ENCODE measurements at regions not wholly inside any gene's neighbourhood (a gene's known extent, or its start where the extent isn't known, plus 50 kb on each side); places are given as distances from the start of the nearest gene placed in this dataset.
A peak's percentile ranks its signal among the peaks of the same experiment; 100 is the strongest.

DNA sequence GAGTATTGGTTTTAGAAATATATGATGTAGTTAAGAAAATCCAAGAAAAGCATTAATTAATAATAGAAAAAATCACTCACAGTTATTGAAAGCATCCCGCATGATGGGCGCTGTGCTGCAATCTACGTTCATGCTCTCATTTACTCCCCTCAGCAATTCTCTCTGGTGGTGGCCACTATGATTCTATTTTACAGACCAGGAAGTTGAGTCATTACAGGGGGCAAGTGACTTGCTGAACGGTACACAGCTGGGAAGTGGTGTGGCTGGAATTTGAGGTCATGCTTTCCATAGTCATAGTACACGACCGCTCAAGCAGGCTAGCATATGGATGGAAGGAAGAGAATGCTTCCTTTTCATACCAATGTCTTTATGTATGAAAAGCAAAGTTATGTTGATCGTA, 117.4 kb downstream of the TES start:
- no peak overlapping the region for H3K27ac ChIP-seq (ENCODE audit: low read depth in 1 of 2, low read length in 1 of 2)

DNA sequence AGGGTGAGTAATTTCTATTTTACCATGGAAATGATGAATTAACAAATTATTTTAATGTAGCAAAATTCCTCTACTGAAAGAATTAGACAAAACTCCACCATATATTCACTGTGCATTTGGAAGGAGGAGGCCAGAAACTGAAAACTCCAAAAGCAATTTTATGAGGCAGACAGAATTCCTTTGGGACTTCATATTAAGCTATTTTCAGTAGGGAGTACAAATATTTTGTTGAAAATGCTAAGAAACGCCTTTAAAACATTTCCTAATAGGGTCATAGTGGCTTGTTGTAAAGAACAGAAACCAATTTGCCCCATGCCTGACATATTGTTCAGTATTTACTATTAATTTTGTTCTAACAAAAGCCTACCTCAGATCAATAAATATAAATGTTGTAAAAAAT, 117.8 kb downstream of the TES start:
- no peak overlapping the region for H3K27ac ChIP-seq (ENCODE audit: low read depth in 1 of 2, low read length in 1 of 2)
- no peak overlapping the region for H3K4me3 ChIP-seq
- DNase-seq (peak in 1 of 3 donors; percentile 30), ATAC-seq (ENCODE audit: insufficient read depth, low FRiP score) (no peak)
- no peaks in the 10 kb centered on the region for H3K36me3 ChIP-seq (ENCODE audit: control insufficient read depth in 4 of 4, insufficient read depth in 4 of 4, low read length in 4 of 4)
- peaks cover 0 to 49% (median 12%) of the 10 kb centered on the region in 5 donors for H3K4me1 ChIP-seq (ENCODE audit: control insufficient read depth in 5 of 5, insufficient read depth in 5 of 5, low read length in 5 of 5)
- TF ChIP-seq, protein P1, sequence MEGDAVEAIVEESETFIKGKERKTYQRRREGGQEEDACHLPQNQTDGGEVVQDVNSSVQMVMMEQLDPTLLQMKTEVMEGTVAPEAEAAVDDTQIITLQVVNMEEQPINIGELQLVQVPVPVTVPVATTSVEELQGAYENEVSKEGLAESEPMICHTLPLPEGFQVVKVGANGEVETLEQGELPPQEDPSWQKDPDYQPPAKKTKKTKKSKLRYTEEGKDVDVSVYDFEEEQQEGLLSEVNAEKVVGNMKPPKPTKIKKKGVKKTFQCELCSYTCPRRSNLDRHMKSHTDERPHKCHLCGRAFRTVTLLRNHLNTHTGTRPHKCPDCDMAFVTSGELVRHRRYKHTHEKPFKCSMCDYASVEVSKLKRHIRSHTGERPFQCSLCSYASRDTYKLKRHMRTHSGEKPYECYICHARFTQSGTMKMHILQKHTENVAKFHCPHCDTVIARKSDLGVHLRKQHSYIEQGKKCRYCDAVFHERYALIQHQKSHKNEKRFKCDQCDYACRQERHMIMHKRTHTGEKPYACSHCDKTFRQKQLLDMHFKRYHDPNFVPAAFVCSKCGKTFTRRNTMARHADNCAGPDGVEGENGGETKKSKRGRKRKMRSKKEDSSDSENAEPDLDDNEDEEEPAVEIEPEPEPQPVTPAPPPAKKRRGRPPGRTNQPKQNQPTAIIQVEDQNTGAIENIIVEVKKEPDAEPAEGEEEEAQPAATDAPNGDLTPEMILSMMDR (IDR thresholded peaks at IDR 0.05; ENCODE audit: control extremely low read depth, extremely low read depth), result no peak
- WGBS, 2 donors, result 75 to 77% methylated on average over 1 of the region's 1 CpG
- H3K27me3 ChIP-seq (ENCODE audit: control insufficient read depth in 3 of 3, insufficient read depth in 3 of 3, low read length in 2 of 3), result no peaks in the 10 kb centered on the region
- H3K9ac ChIP-seq (ENCODE audit: insufficient read depth in 1 of 2, low read length in 2 of 2), result no peak overlapping the region
- H3K9me3 ChIP-seq (ENCODE audit: control insufficient read depth in 4 of 4, insufficient read depth in 3 of 4, low read length in 3 of 4), result no peaks in the 10 kb centered on the region

More for the DNA sequence above, 117.4 kb downstream of the TES start:
- TF ChIP-seq, protein P1 (IDR thresholded peaks at IDR 0.05; ENCODE audit: control extremely low read depth, extremely low read depth), result no peak
- Histone ChIP-seq H3K27me3 (ENCODE audit: control insufficient read depth in 3 of 3, insufficient read depth in 3 of 3, low read length in 2 of 3) (no peaks in the 10 kb centered on the region), H3K9ac (ENCODE audit: insufficient read depth in 1 of 2, low read length in 2 of 2) (no peak overlapping the region), H3K4me1 (ENCODE audit: control insufficient read depth in 5 of 5, insufficient read depth in 5 of 5, low read length in 5 of 5) (peaks cover 0 to 45% (median 13%) of the 10 kb centered on the region in 5 donors), H3K4me3 (no peak overlapping the region), H3K9me3 (ENCODE audit: control insufficient read depth in 4 of 4, insufficient read depth in 3 of 4, low read length in 3 of 4) (no peaks in the 10 kb centered on the region), H3K36me3 (ENCODE audit: control insufficient read depth in 4 of 4, insufficient read depth in 4 of 4, low read length in 4 of 4) (no peaks in the 10 kb centered on the region)
- peak; percentile 33 to 61 (median 58) for DNase-seq
- WGBS, 2 donors, result 80 to 83% methylated on average over 7 of the region's 7 CpGs
- ATAC-seq (ENCODE audit: insufficient read depth, low FRiP score), result no peak

DNA sequence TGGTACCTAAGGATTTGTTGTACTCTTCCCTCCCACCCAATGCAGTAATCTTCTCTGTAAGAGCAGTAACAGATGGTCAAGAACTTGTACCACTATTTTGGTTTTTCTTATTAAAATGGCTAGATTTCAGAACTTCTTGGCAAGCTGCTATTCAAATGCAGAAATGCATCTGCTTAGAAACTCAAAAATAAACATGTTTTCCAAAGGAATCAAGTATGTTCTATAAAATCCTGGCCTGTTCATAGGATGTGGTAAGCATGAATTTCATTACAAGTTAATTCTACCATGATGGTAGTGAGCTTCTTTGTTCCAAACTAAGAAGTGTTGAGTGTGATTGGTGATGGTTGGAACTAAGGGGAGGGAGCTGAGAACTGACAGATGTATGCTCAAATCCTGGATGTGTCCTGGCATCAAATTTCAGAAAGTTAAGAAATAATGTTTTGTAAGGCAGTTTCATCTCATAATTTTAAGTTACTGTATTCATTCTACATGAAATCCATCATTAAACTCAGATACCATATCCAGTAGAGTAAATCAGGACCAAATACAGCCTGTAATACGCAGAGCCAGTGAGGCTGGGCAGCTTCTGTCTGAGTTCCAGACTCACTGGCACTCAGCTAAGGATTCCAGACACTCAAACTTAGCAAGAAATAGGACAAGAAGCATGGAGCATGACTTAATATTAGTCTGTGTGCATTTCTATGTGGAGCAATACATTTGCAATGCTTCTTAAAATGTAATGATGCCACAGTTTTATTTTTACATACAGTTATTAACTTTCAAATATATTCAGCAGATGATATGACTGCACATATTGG, 119.6 kb downstream of the TES start:
- TF ChIP-seq, protein P1 (IDR thresholded peaks at IDR 0.05; ENCODE audit: control extremely low read depth, extremely low read depth), result no peak
- no peak for ATAC-seq (ENCODE audit: insufficient read depth, low FRiP score)
- peaks cover 0 to 49% (median 8%) of the 10 kb centered on the region in 5 donors for H3K4me1 ChIP-seq (ENCODE audit: control insufficient read depth in 5 of 5, insufficient read depth in 5 of 5, low read length in 5 of 5)
- H3K9me3 ChIP-seq (ENCODE audit: control insufficient read depth in 4 of 4, insufficient read depth in 3 of 4, low read length in 3 of 4), result no peaks in the 10 kb centered on the region
- no peak overlapping the region for H3K4me3 ChIP-seq
- H3K36me3 ChIP-seq (ENCODE audit: control insufficient read depth in 4 of 4, insufficient read depth in 4 of 4, low read length in 4 of 4), result no peaks in the 10 kb centered on the region
- WGBS, 2 donors, result 71 to 93% methylated on average over 1 of the region's 1 CpG
- DNase-seq, result peak; percentile 20 to 81 (median 78)
- no peak overlapping the region for H3K27ac ChIP-seq (ENCODE audit: low read depth in 1 of 2, low read length in 1 of 2)
- H3K27me3 ChIP-seq (ENCODE audit: control insufficient read depth in 3 of 3, insufficient read depth in 3 of 3, low read length in 2 of 3), result no peaks in the 10 kb centered on the region
- no peak overlapping the region for H3K9ac ChIP-seq (ENCODE audit: insufficient read depth in 1 of 2, low read length in 2 of 2)
